Uterus (tissue), 2 donors: ENCODE measurements at regions not wholly inside any gene's neighbourhood (a gene's known extent, or its start where the extent isn't known, plus 50 kb on each side); places are given as distances from the start of the nearest gene placed in this dataset.

Experiments used
- POLR2A ChIP-seq, 2 donors: fragments of 450-650 bp; IDR thresholded peaks; one replicate each; pipeline ENCODE4 v1.6.1; 2016; ENCODE audit warnings: antibody characterized with exemption in 2 of 2, mild to moderate bottlenecking in 1 of 2, moderate library complexity in 1 of 2
- TF ChIP-seq, protein P1 (sequence below), 4 experiments: fragments of 200-600 bp in 2 of 4; fragments of 450-650 bp in 2 of 4; sonication (generic) in 2 of 4; IDR thresholded peaks; one replicate each; pipeline ENCODE4 v1.5.1; 2016 to 2019; ENCODE audit warnings: antibody characterized with exemption in 4 of 4, mild to moderate bottlenecking in 2 of 4, moderate library complexity in 1 of 4

DNA sequence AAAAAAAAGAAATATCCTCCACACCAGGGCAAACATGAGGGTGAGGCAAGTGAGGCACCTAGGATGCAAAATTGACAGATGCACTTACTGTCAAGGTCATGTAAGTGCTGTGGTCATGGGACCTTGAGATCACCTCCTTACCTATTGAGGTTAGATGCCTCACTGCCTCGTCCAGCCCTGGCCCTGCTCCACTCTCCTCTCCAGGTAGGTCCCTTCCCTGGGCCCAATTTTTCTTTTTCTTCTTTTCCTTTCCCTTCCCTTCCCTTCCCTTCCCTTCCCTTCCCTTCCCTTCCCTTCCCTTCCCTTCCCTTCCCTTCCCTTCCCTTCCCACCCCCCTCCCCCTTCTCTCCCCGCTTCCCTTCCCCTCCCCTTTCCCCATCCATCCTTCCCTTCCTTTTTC lies 71.1 kb upstream of the DLG1 start:
- TF ChIP-seq, protein P1, sequence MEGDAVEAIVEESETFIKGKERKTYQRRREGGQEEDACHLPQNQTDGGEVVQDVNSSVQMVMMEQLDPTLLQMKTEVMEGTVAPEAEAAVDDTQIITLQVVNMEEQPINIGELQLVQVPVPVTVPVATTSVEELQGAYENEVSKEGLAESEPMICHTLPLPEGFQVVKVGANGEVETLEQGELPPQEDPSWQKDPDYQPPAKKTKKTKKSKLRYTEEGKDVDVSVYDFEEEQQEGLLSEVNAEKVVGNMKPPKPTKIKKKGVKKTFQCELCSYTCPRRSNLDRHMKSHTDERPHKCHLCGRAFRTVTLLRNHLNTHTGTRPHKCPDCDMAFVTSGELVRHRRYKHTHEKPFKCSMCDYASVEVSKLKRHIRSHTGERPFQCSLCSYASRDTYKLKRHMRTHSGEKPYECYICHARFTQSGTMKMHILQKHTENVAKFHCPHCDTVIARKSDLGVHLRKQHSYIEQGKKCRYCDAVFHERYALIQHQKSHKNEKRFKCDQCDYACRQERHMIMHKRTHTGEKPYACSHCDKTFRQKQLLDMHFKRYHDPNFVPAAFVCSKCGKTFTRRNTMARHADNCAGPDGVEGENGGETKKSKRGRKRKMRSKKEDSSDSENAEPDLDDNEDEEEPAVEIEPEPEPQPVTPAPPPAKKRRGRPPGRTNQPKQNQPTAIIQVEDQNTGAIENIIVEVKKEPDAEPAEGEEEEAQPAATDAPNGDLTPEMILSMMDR (IDR thresholded peaks at IDR 0.05): no peak
- no peak for TF ChIP-seq POLR2A (IDR thresholded peaks at IDR 0.05)
